ENCODE measurements at regions not wholly inside any gene's neighbourhood (a gene's known extent, or its start where the extent isn't known, plus 50 kb on each side); places are given as distances from the start of the nearest gene placed in this dataset.

- H3K4me1 ChIP-seq (replicated peaks), result no peaks in the 10 kb centered on the region
- no peak overlapping the region for H3K4me3 ChIP-seq
- no peaks in the 10 kb centered on the region for H3K36me3 ChIP-seq
- DNase-seq (ENCODE audit: low read depth in 1 of 2, low spot score in 2 of 2), result no peak
- peaks cover 50% of the 10 kb centered on the region for H3K27me3 ChIP-seq (replicated peaks)
- no peaks in the 10 kb centered on the region; the same call in 1 of the 2 replicates for H3K9me3 ChIP-seq (replicated peaks)
- H3K27ac ChIP-seq, result no peak overlapping the region
These were observed 187.5 kb upstream of the RPL38 start for GRCh38 chr17:74015990-74016389.

GRCh38 chr17:74016461-74016860 is 187.0 kb upstream of the RPL38 start:
- Histone ChIP-seq H3K9me3 (replicated peaks) (no peaks in the 10 kb centered on the region; the same call in 1 of the 2 replicates), H3K4me3 (no peak overlapping the region), H3K27ac (no peak overlapping the region), H3K4me1 (replicated peaks) (no peaks in the 10 kb centered on the region), H3K27me3 (replicated peaks) (peaks cover 50% of the 10 kb centered on the region), H3K36me3 (no peaks in the 10 kb centered on the region)
- no peak for DNase-seq (ENCODE audit: low read depth in 1 of 2, low spot score in 2 of 2)

GRCh38 chr17:74017466-74017865 is 186.0 kb upstream of the RPL38 start:
- Histone ChIP-seq H3K4me3 (no peak overlapping the region), H3K27me3 (replicated peaks) (peaks cover 55% of the 10 kb centered on the region)

GRCh38 chr17:74018115-74018514 is 185.4 kb upstream of the RPL38 start:
- no peak for DNase-seq (ENCODE audit: low read depth in 1 of 2, low spot score in 2 of 2)
- Histone ChIP-seq H3K27ac (no peak overlapping the region), H3K4me3 (no peak overlapping the region)

More at GRCh38 chr17:74017466-74017865, 186.0 kb upstream of the RPL38 start:
- Histone ChIP-seq H3K9me3 (replicated peaks) (no peaks in the 10 kb centered on the region; the same call in 1 of the 2 replicates), H3K36me3 (no peaks in the 10 kb centered on the region), H3K4me1 (replicated peaks) (no peaks in the 10 kb centered on the region), H3K27ac (no peak overlapping the region)
- DNase-seq (ENCODE audit: low read depth in 1 of 2, low spot score in 2 of 2), result no peak

GRCh38 chr17:74019271-74019670 is 184.2 kb upstream of the RPL38 start:
- H3K4me1 ChIP-seq (replicated peaks), result no peaks in the 10 kb centered on the region
- H3K27me3 ChIP-seq (replicated peaks), result peaks cover 53% of the 10 kb centered on the region
- no peak overlapping the region for H3K4me3 ChIP-seq
- H3K36me3 ChIP-seq, result no peaks in the 10 kb centered on the region
- H3K9me3 ChIP-seq (replicated peaks), result no peaks in the 10 kb centered on the region; the same call in none of the 2 replicates
- DNase-seq (ENCODE audit: low read depth in 1 of 2, low spot score in 2 of 2), result no peak
- no peak overlapping the region for H3K27ac ChIP-seq

More at GRCh38 chr17:74018115-74018514, 185.4 kb upstream of the RPL38 start:
- no peaks in the 10 kb centered on the region for H3K36me3 ChIP-seq
- H3K9me3 ChIP-seq (replicated peaks), result no peaks in the 10 kb centered on the region; the same call in 1 of the 2 replicates
- no peaks in the 10 kb centered on the region for H3K4me1 ChIP-seq (replicated peaks)
- peaks cover 60% of the 10 kb centered on the region for H3K27me3 ChIP-seq (replicated peaks)

- Histone ChIP-seq H3K4me3 (no peak overlapping the region), H3K4me1 (replicated peaks) (no peaks in the 10 kb centered on the region), H3K36me3 (no peaks in the 10 kb centered on the region), H3K27ac (no peak overlapping the region), H3K27me3 (replicated peaks) (peaks cover 50% of the 10 kb centered on the region), H3K9me3 (replicated peaks) (no peaks in the 10 kb centered on the region; the same call in none of the 2 replicates)
- no peak for DNase-seq (ENCODE audit: low read depth in 1 of 2, low spot score in 2 of 2)
These were observed 183.6 kb upstream of the RPL38 start for GRCh38 chr17:74019860-74020259.

- Histone ChIP-seq H3K36me3 (no peaks in the 10 kb centered on the region), H3K27me3 (replicated peaks) (peaks cover 43% of the 10 kb centered on the region), H3K4me1 (replicated peaks) (no peaks in the 10 kb centered on the region)
These were observed 183.0 kb upstream of the RPL38 start for GRCh38 chr17:74020522-74020921.

GRCh38 chr17:74024871-74025531 is 178.5 kb upstream of the RPL38 start:
- H3K27me3 ChIP-seq (replicated peaks), result peaks cover 32% of the 10 kb centered on the region
- H3K9me3 ChIP-seq (replicated peaks), result no peaks in the 10 kb centered on the region; the same call in none of the 2 replicates
- H3K4me3 ChIP-seq, result no peak overlapping the region
- no peaks in the 10 kb centered on the region for H3K4me1 ChIP-seq (replicated peaks)
- DNase-seq (ENCODE audit: low read depth in 1 of 2, low spot score in 2 of 2), result no peak
- no peaks in the 10 kb centered on the region for H3K36me3 ChIP-seq
- no peak overlapping the region for H3K27ac ChIP-seq

More at GRCh38 chr17:74020522-74020921, 183.0 kb upstream of the RPL38 start:
- Histone ChIP-seq H3K9me3 (replicated peaks) (no peaks in the 10 kb centered on the region; the same call in none of the 2 replicates), H3K27ac (no peak overlapping the region), H3K4me3 (no peak overlapping the region)
- DNase-seq (ENCODE audit: low read depth in 1 of 2, low spot score in 2 of 2), result no peak

- no peak overlapping the region for H3K4me3 ChIP-seq
- no peak for DNase-seq (ENCODE audit: low read depth in 1 of 2, low spot score in 2 of 2)
- H3K9me3 ChIP-seq (replicated peaks), result no peaks in the 10 kb centered on the region; the same call in none of the 2 replicates
- H3K36me3 ChIP-seq, result no peaks in the 10 kb centered on the region
- peaks cover 25% of the 10 kb centered on the region for H3K27me3 ChIP-seq (replicated peaks)
- H3K27ac ChIP-seq, result no peak overlapping the region
- no peaks in the 10 kb centered on the region for H3K4me1 ChIP-seq (replicated peaks)
These were observed 176.0 kb upstream of the RPL38 start for GRCh38 chr17:74027444-74027843.

GRCh38 chr17:74028354-74029116 is 174.9 kb upstream of the RPL38 start:
- Histone ChIP-seq H3K4me3 (no peak overlapping the region), H3K27me3 (replicated peaks) (peaks cover 27% of the 10 kb centered on the region), H3K36me3 (no peaks in the 10 kb centered on the region), H3K27ac (no peak overlapping the region), H3K9me3 (replicated peaks) (no peaks in the 10 kb centered on the region; the same call in 1 of the 2 replicates), H3K4me1 (replicated peaks) (no peaks in the 10 kb centered on the region)
- DNase-seq (ENCODE audit: low read depth in 1 of 2, low spot score in 2 of 2), result no peak

GRCh38 chr17:74031316-74032090 is 172.0 kb upstream of the RPL38 start:
- Histone ChIP-seq H3K4me1 (replicated peaks) (no peaks in the 10 kb centered on the region), H3K4me3 (no peak overlapping the region), H3K27me3 (replicated peaks) (peaks cover 36% of the 10 kb centered on the region), H3K36me3 (no peaks in the 10 kb centered on the region), H3K27ac (no peak overlapping the region), H3K9me3 (replicated peaks) (no peaks in the 10 kb centered on the region)
- no peak for DNase-seq (ENCODE audit: low read depth in 1 of 2, low spot score in 2 of 2)

- Histone ChIP-seq H3K4me3 (no peak overlapping the region), H3K4me1 (replicated peaks) (no peaks in the 10 kb centered on the region), H3K36me3 (no peaks in the 10 kb centered on the region), H3K9me3 (replicated peaks) (no peaks in the 10 kb centered on the region), H3K27ac (no peak overlapping the region), H3K27me3 (replicated peaks) (peaks cover 42% of the 10 kb centered on the region)
- no peak for DNase-seq (ENCODE audit: low read depth in 1 of 2, low spot score in 2 of 2)
These were observed 171.3 kb upstream of the RPL38 start for GRCh38 chr17:74032222-74032621.

GRCh38 chr17:74037320-74037719 is 166.2 kb upstream of the RPL38 start:
- H3K4me1 ChIP-seq (replicated peaks), result no peaks in the 10 kb centered on the region
- peaks cover 27% of the 10 kb centered on the region for H3K27me3 ChIP-seq (replicated peaks)
- H3K27ac ChIP-seq, result no peak overlapping the region
- H3K9me3 ChIP-seq (replicated peaks), result no peaks in the 10 kb centered on the region
- no peaks in the 10 kb centered on the region for H3K36me3 ChIP-seq
- no peak for DNase-seq (ENCODE audit: low read depth in 1 of 2, low spot score in 2 of 2)
- H3K4me3 ChIP-seq, result no peak overlapping the region
